Suprapubic skin (tissue), 3 donors: ENCODE measurements at regions not wholly inside any gene's neighbourhood (a gene's known extent, or its start where the extent isn't known, plus 50 kb on each side); places are given as distances from the start of the nearest gene placed in this dataset.

Experiments used
- POLR2A ChIP-seq, 2 donors: fragments of 450-650 bp; IDR thresholded peaks; one replicate each; pipeline ENCODE4 v1.6.1; 2017; ENCODE audit warnings: antibody characterized with exemption in 2 of 2, mild to moderate bottlenecking in 2 of 2, moderate library complexity in 2 of 2
- TF ChIP-seq, protein P1 (sequence below), 2 donors: fragments of 200-600 bp in 1 of 2; fragments of 450-650 bp in 1 of 2; sonication (generic) in 1 of 2; IDR thresholded peaks; one replicate each; pipeline ENCODE4 v1.5.1; 2016 to 2019; ENCODE audit warnings: antibody characterized with exemption in 2 of 2, mild to moderate bottlenecking in 1 of 2, moderate library complexity in 1 of 2

GRCh38 chr11:16613262-16613511 lies 125.3 kb upstream of the C11orf58 start:
- TF ChIP-seq, protein P1, sequence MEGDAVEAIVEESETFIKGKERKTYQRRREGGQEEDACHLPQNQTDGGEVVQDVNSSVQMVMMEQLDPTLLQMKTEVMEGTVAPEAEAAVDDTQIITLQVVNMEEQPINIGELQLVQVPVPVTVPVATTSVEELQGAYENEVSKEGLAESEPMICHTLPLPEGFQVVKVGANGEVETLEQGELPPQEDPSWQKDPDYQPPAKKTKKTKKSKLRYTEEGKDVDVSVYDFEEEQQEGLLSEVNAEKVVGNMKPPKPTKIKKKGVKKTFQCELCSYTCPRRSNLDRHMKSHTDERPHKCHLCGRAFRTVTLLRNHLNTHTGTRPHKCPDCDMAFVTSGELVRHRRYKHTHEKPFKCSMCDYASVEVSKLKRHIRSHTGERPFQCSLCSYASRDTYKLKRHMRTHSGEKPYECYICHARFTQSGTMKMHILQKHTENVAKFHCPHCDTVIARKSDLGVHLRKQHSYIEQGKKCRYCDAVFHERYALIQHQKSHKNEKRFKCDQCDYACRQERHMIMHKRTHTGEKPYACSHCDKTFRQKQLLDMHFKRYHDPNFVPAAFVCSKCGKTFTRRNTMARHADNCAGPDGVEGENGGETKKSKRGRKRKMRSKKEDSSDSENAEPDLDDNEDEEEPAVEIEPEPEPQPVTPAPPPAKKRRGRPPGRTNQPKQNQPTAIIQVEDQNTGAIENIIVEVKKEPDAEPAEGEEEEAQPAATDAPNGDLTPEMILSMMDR (IDR thresholded peaks at IDR 0.05): no peak
- TF ChIP-seq POLR2A (IDR thresholded peaks at IDR 0.05): no peak
